ENCODE measurements at regions not wholly inside any gene's neighbourhood (a gene's known extent, or its start where the extent isn't known, plus 50 kb on each side); places are given as distances from the start of the nearest gene placed in this dataset.

GRCh38 chr22:47558828-47559700, 796.6 kb downstream of the TBC1D22A start:
- TF ChIP-seq CTCF (conservative IDR thresholded peaks at IDR 0.05; ENCODE audit: low read depth, low read length) (no peak), POLR2A (IDR thresholded peaks at IDR 0.05; ENCODE audit: low read depth, low read length) (no peak), CHD1 (IDR thresholded peaks at IDR 0.05; ENCODE audit: low read depth, low read length) (no peak), MXI1 (IDR thresholded peaks at IDR 0.05; ENCODE audit: borderline replicate concordance, low read depth, low read length) (no peak), SMC3 (IDR thresholded peaks at IDR 0.05; ENCODE audit: low read depth, low read length) (no peak), USF2 (IDR thresholded peaks at IDR 0.05; ENCODE audit: low read depth, low read length) (no peak), MAZ (IDR thresholded peaks at IDR 0.05; ENCODE audit: borderline replicate concordance, low read depth, low read length) (no peak), BHLHE40 (IDR thresholded peaks at IDR 0.05; ENCODE audit: low read depth, low read length) (no peak), FOS (IDR thresholded peaks at IDR 0.05; ENCODE audit: low read depth, low read length) (no peak), CEBPB (IDR thresholded peaks at IDR 0.05; ENCODE audit: low read depth, low read length) (no peak), ELK1 (IDR thresholded peaks at IDR 0.05; ENCODE audit: borderline replicate concordance, low read depth, low read length) (no peak), MAFK (IDR thresholded peaks at IDR 0.05; ENCODE audit: low read depth, low read length) (no peak), RAD21 (IDR thresholded peaks at IDR 0.05; ENCODE audit: low read length) (no peak)

Data from IMR-90 (cell line).